ENCODE measurements at regions not wholly inside any gene's neighbourhood (a gene's known extent, or its start where the extent isn't known, plus 50 kb on each side); places are given as distances from the start of the nearest gene placed in this dataset.

GRCh38 chrX:15127010-15127409, 142.9 kb downstream of the ASB9 start:
- TF ChIP-seq CTCF (IDR thresholded peaks at IDR 0.05; ENCODE audit: low read depth, low read length) = no peak

GRCh38 chrX:15116900-15117299, 153.0 kb downstream of the ASB9 start:
- no peak for TF ChIP-seq CTCF (IDR thresholded peaks at IDR 0.05; ENCODE audit: low read depth, low read length)
- DNase-seq (ENCODE audit: extremely low read depth, low read depth) = no peak

More at GRCh38 chrX:15127010-15127409, 142.9 kb downstream of the ASB9 start:
- no peak for DNase-seq (ENCODE audit: extremely low read depth, low read depth)

DNA sequence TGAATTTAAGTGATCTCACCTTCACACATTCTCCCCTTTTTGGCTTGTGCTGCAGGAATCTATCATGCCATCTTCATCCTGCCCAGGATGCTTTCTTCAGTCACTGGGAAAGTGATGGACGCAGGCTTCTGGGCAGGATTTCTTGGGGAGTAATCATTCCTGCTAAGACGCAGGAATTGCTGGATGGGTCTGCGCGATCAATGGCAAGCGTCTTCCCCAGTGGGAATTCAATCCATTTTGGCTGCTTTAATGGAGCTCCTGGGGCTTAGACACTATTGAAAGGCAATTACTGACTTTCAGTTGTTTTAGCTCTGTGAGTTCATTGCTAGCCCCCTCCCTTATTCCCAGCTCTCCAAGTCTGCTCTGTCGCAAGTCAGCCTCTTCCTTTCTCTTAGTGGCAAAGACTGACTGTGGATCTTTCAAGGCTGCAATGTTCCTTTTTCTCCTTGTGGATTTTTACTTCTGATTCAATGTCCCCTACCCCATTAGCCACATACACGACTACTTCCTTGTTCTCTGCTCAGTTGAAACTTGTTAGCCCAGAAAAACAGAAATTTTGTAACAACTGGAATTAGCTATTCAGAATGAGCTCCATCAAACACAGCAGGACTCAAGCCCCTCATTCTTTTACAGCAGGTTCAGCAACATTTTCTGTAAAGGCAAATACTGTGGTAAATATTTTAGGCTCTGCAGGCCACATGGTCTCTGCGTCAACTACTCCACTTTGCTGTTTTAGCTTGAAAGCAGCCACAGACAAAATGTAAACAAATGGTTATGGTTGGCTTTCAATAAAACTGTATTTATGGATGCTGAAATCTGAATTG, 154.9 kb downstream of the ASB9 start:
- TF ChIP-seq CTCF (IDR thresholded peaks at IDR 0.05; ENCODE audit: low read depth, low read length) = no peak
- DNase-seq (ENCODE audit: extremely low read depth, low read depth) = no peak

DNA sequence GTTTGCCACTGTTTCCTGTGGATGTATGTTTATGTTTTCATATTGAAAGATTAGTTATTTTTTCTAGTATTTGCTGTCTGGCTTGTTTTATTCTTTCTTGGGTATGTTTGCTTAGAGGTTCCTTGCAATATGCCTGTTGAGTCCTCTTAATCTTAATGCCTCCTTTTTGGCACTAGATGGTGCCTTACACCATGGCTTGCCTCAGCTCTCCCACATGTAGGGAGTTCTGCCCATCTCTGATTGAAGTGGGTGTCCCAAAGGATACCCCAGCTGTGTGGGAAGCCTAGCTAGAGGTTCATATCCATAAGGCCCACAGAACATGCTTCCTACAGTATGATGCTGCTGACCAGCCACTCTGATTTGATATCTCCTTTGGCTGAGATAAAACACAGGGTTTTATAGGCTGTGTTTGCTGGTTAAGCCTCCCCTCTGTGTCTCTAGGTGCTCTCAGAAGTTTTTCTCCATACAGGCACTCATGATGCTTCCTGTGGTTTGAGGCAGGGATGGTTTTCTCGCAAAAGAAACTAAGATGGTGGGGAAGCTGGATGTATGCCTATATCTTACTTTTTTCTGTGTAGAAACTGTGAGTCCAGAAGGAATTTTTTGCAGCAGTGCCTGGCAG, 162.4 kb downstream of the ASB9 start:
- DNase-seq (ENCODE audit: extremely low read depth, low read depth) = no peak
- no peak for TF ChIP-seq CTCF (IDR thresholded peaks at IDR 0.05; ENCODE audit: low read depth, low read length)

- no peak for DNase-seq (ENCODE audit: extremely low read depth, low read depth)
- TF ChIP-seq CTCF (IDR thresholded peaks at IDR 0.05; ENCODE audit: low read depth, low read length) = no peak
Observed at GRCh38 chrX:15098505-15098904, 171.4 kb downstream of the ASB9 start.

DNA sequence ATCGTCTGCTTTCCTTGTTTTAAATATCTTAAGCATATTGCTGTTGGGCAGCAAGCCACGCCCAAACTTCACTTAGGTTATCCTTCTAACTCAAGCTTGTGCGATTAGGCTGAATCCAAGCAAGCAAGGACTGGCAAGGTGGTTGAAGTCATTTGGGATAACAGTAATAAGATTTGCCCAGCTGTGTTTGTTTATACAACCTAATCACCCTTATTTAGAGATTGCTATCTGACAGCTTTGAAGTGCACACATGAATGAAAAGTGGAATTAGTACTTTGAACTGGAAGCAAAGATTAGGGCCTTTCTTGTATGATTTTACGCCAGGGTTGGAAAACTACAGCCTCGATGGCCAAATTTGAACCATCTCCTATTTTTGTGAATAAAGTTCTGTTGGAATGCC, 182.1 kb downstream of the ASB9 start:
- no peak for DNase-seq (ENCODE audit: extremely low read depth, low read depth)
- no peak for TF ChIP-seq CTCF (IDR thresholded peaks at IDR 0.05; ENCODE audit: low read depth, low read length)

- no peak for TF ChIP-seq CTCF (IDR thresholded peaks at IDR 0.05; ENCODE audit: low read depth, low read length)
- DNase-seq (ENCODE audit: extremely low read depth, low read depth) = no peak
Observed at GRCh38 chrX:15073313-15073712, 196.6 kb downstream of the ASB9 start.

All from AG09319 (cell line).